Vagina (tissue), 2 donors: ENCODE measurements at regions not wholly inside any gene's neighbourhood (a gene's known extent, or its start where the extent isn't known, plus 50 kb on each side); places are given as distances from the start of the nearest gene placed in this dataset.

Source experiments
- POLR2A ChIP-seq, 2 donors: fragments of 450-650 bp; IDR thresholded peaks; one replicate each; pipeline ENCODE4 v1.6.1; 2017; ENCODE audit warnings: antibody characterized with exemption in 2 of 2, mild to moderate bottlenecking in 2 of 2, moderate library complexity in 2 of 2
- TF ChIP-seq, protein P1 (sequence below), 3 experiments: fragments of 450-650 bp in 2 of 3; fragments of 200-600 bp in 1 of 3; sonication (generic) in 1 of 3; IDR thresholded peaks; one replicate each; pipeline ENCODE4 v1.5.1; 2017 to 2019; ENCODE audit warnings: antibody characterized with exemption in 3 of 3, mild to moderate bottlenecking in 2 of 3, moderate library complexity in 2 of 3

DNA sequence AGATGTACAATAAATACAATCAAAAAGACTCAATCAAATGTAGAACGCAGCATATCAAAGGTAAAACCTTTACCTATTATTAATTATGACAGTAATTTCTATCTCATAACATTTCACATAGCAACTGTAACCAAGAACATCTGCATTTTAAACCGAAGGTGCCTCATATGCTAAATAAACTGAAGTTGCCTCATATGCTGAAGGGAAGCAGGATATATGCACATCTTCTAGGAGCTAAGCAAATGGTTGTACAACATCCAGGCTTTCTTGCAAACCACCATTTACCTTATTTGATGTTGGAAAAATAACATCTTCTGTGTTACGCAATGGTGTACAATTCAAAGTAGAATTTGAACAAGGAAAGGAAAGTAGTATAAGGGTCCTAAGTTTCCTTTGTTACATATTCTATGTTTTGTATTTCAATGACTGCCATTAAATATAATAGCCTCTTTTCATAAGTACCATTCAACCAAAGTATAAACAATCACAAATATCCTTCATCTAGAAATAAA, 145.9 kb downstream of the SATB1 start:
- TF ChIP-seq, protein P1, sequence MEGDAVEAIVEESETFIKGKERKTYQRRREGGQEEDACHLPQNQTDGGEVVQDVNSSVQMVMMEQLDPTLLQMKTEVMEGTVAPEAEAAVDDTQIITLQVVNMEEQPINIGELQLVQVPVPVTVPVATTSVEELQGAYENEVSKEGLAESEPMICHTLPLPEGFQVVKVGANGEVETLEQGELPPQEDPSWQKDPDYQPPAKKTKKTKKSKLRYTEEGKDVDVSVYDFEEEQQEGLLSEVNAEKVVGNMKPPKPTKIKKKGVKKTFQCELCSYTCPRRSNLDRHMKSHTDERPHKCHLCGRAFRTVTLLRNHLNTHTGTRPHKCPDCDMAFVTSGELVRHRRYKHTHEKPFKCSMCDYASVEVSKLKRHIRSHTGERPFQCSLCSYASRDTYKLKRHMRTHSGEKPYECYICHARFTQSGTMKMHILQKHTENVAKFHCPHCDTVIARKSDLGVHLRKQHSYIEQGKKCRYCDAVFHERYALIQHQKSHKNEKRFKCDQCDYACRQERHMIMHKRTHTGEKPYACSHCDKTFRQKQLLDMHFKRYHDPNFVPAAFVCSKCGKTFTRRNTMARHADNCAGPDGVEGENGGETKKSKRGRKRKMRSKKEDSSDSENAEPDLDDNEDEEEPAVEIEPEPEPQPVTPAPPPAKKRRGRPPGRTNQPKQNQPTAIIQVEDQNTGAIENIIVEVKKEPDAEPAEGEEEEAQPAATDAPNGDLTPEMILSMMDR (IDR thresholded peaks at IDR 0.05) = no peak
- no peak for TF ChIP-seq POLR2A (IDR thresholded peaks at IDR 0.05)
